GM12878 (cell line): ENCODE measurements at regions not wholly inside any gene's neighbourhood (a gene's known extent, or its start where the extent isn't known, plus 50 kb on each side); places are given as distances from the start of the nearest gene placed in this dataset.

Experiments
- GABPA ChIP-seq: IDR thresholded peaks from 2 replicates; pipeline ENCODE4 v1.6.1; 2014; ENCODE audit warnings: antibody characterized with exemption, low read depth, mild to moderate bottlenecking, inconsistent platforms
- RAD21 ChIP-seq: IDR thresholded peaks from 2 replicates; pipeline ENCODE4 v1.6.1; 2011; ENCODE audit warnings: mild to moderate bottlenecking, low read depth, low read length, moderate library complexity; ENCODE audit not compliant: insufficient read depth
- RFX5 ChIP-seq: IDR thresholded peaks from 2 replicates; pipeline ENCODE4 v1.6.1; 2011; ENCODE audit warnings: low read depth, low read length, improper control_type of control experiment
- TCF12 ChIP-seq: IDR thresholded peaks from 2 replicates; pipeline ENCODE4 v1.6.1; 2011; ENCODE audit warnings: low read depth, mild to moderate bottlenecking, low read length

- TF ChIP-seq GABPA = no peak
- no peak for TF ChIP-seq RAD21
- TF ChIP-seq RFX5 = no peak
- TF ChIP-seq TCF12 = no peak
These were observed 577.1 kb upstream of the PRR20A start for GRCh38 chr13:56563663-56564062.
